ENCODE measurements at regions not wholly inside any gene's neighbourhood (a gene's known extent, or its start where the extent isn't known, plus 50 kb on each side); places are given as distances from the start of the nearest gene placed in this dataset.
"Not testable (repeated sequence)": the region's sequence is repeated elsewhere in the genome, so short reads cannot be mapped to it uniquely, and the experiment has no call there.

- not testable (repeated sequence) for DNase-seq (ENCODE audit: low read depth)
Observed at GRCh38 chr3:152151877-152152765, 116.6 kb upstream of the MBNL1 start.

- DNase-seq (ENCODE audit: low read depth), result not testable (repeated sequence)
Observed at GRCh38 chr3:152153115-152153514, 115.6 kb upstream of the MBNL1 start.

- no peak for DNase-seq (ENCODE audit: low read depth)
Observed at GRCh38 chr3:152155246-152156020, 113.3 kb upstream of the MBNL1 start.

- DNase-seq (ENCODE audit: low read depth), result no peak
Observed at GRCh38 chr3:152156880-152157279, 111.8 kb upstream of the MBNL1 start.

GRCh38 chr3:152157337-152157736 lies 111.4 kb upstream of the MBNL1 start:
- no peak for DNase-seq (ENCODE audit: low read depth)

GRCh38 chr3:152159328-152159727 lies 109.4 kb upstream of the MBNL1 start:
- peak; percentile 92 for DNase-seq (ENCODE audit: low read depth)

GRCh38 chr3:152160350-152161011 lies 108.2 kb upstream of the MBNL1 start:
- no peak for DNase-seq (ENCODE audit: low read depth)

- DNase-seq (ENCODE audit: low read depth), result no peak
Observed at GRCh38 chr3:152172460-152172859, 96.3 kb upstream of the MBNL1 start.

GRCh38 chr3:152173627-152174026 lies 95.1 kb upstream of the MBNL1 start:
- no peak for DNase-seq (ENCODE audit: low read depth)

- peak; percentile 50 for DNase-seq (ENCODE audit: low read depth)
Observed at GRCh38 chr3:152174876-152175527, 93.7 kb upstream of the MBNL1 start.

- DNase-seq (ENCODE audit: low read depth), result peak; percentile 91
Observed at GRCh38 chr3:152175528-152175889, 93.2 kb upstream of the MBNL1 start.

- peak; percentile 75 for DNase-seq (ENCODE audit: low read depth)
Observed at GRCh38 chr3:152176241-152176640, 92.5 kb upstream of the MBNL1 start.

GRCh38 chr3:152176998-152177397 lies 91.7 kb upstream of the MBNL1 start:
- DNase-seq (ENCODE audit: low read depth), result peak; percentile 31

- DNase-seq (ENCODE audit: low read depth), result peak; percentile 18
Observed at GRCh38 chr3:152177757-152178156, 91.0 kb upstream of the MBNL1 start.

GRCh38 chr3:152183473-152183872 lies 85.3 kb upstream of the MBNL1 start:
- DNase-seq (ENCODE audit: low read depth), result peak; percentile 41

- no peak for DNase-seq (ENCODE audit: low read depth)
Observed at GRCh38 chr3:152184971-152185686, 83.6 kb upstream of the MBNL1 start.

- DNase-seq (ENCODE audit: low read depth), result no peak
Observed at GRCh38 chr3:152185891-152186630, 82.7 kb upstream of the MBNL1 start.

GRCh38 chr3:152190636-152191183 lies 78.0 kb upstream of the MBNL1 start:
- no peak for DNase-seq (ENCODE audit: low read depth)

- DNase-seq (ENCODE audit: low read depth), result no peak
Observed at GRCh38 chr3:152192050-152192449, 76.7 kb upstream of the MBNL1 start.
